ENCODE measurements at regions not wholly inside any gene's neighbourhood (a gene's known extent, or its start where the extent isn't known, plus 50 kb on each side); places are given as distances from the start of the nearest gene placed in this dataset.

GRCh38 chr3:99365396-99365795, 273.0 kb upstream of the COL8A1 start:
- no peak for DNase-seq

GRCh38 chr3:99357131-99357530, 281.3 kb upstream of the COL8A1 start:
- no peak for DNase-seq

- no peak for DNase-seq
These were observed 281.7 kb upstream of the COL8A1 start for GRCh38 chr3:99356696-99357095.

- DNase-seq: no peak
These were observed 282.9 kb upstream of the COL8A1 start for GRCh38 chr3:99355465-99355864.

- DNase-seq: no peak
These were observed 285.6 kb upstream of the COL8A1 start for GRCh38 chr3:99352811-99353210.

- no peak for DNase-seq
These were observed 287.3 kb upstream of the COL8A1 start for GRCh38 chr3:99351122-99351521.

- DNase-seq: no peak
These were observed 289.9 kb upstream of the COL8A1 start for GRCh38 chr3:99348451-99348850.

GRCh38 chr3:99344216-99344615, 294.2 kb upstream of the COL8A1 start:
- DNase-seq: no peak

- no peak for DNase-seq
These were observed 296.0 kb upstream of the COL8A1 start for GRCh38 chr3:99342383-99342782.

GRCh38 chr3:99339222-99339621, 299.2 kb upstream of the COL8A1 start:
- no peak for DNase-seq

- no peak for DNase-seq
These were observed 305.7 kb upstream of the COL8A1 start for GRCh38 chr3:99332718-99333117.

- DNase-seq: no peak
These were observed 306.1 kb upstream of the COL8A1 start for GRCh38 chr3:99332276-99332675.

- DNase-seq: no peak
These were observed 307.4 kb upstream of the COL8A1 start for GRCh38 chr3:99330924-99331532.

GRCh38 chr3:99330281-99330680, 308.1 kb upstream of the COL8A1 start:
- DNase-seq: no peak

GRCh38 chr3:99325402-99325801, 313.0 kb upstream of the COL8A1 start:
- no peak for DNase-seq

- DNase-seq: no peak
These were observed 313.7 kb upstream of the COL8A1 start for GRCh38 chr3:99324636-99325203.

- no peak for DNase-seq
These were observed 314.5 kb upstream of the COL8A1 start for GRCh38 chr3:99323940-99324339.

- no peak for DNase-seq
These were observed 315.8 kb upstream of the COL8A1 start for GRCh38 chr3:99322551-99322950.

GRCh38 chr3:99321261-99321660, 317.1 kb upstream of the COL8A1 start:
- DNase-seq: no peak

GRCh38 chr3:99319961-99320360, 318.4 kb upstream of the COL8A1 start:
- no peak for DNase-seq

- no peak for DNase-seq
These were observed 318.9 kb upstream of the COL8A1 start for GRCh38 chr3:99319450-99319849.

GRCh38 chr3:99317201-99317600, 321.2 kb upstream of the COL8A1 start:
- DNase-seq: no peak

GRCh38 chr3:99315896-99316295, 322.5 kb upstream of the COL8A1 start:
- DNase-seq: no peak

- DNase-seq: no peak
These were observed 324.9 kb upstream of the COL8A1 start for GRCh38 chr3:99313485-99313884.

GRCh38 chr3:99298661-99299060, 339.7 kb upstream of the COL8A1 start:
- DNase-seq: no peak

All from GOT3 (cell line).